HG03442 (cell line): ENCODE measurements at regions not wholly inside any gene's neighbourhood (a gene's known extent, or its start where the extent isn't known, plus 50 kb on each side); places are given as distances from the start of the nearest gene placed in this dataset.
"Not testable (repeated sequence)": the region's sequence is repeated elsewhere in the genome, so short reads cannot be mapped to it uniquely, and the experiment has no call there.

Experiments used
- ATAC-seq: cut with Tn5 transposase; IDR thresholded peaks from one replicate; pipeline ENCODE4 v1.9.1; 2021; ENCODE audit warnings: mild to moderate bottlenecking, moderate library complexity; ENCODE audit not compliant: unreplicated experiment

GRCh38 chr1:224029286-224030025 is 84.5 kb upstream of the FBXO28 start:
- ATAC-seq, result peak; percentile 94

DNA sequence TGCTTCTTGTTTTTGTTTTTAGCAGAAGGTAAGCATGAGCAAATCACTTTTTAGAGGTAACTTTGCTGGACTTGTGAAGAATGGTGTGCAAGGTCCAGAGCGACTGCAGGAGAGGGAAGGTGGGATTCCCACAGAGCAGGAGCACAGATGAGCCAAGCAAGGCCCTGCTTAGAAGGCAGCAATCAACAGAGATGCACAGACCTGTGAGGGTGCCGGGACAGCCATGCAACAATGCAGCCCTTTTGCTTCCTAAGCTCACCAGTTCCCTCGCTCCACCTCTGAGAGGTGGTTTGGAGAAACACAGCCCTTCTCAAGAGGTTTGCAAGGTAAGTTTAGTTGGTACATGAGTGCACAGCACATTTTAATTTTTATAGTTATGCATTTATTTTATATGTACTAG is 85.1 kb upstream of the FBXO28 start:
- not testable (repeated sequence) for ATAC-seq

- ATAC-seq, result not testable (repeated sequence)
These were observed 90.8 kb upstream of the FBXO28 start for GRCh38 chr1:224023122-224023521.

DNA sequence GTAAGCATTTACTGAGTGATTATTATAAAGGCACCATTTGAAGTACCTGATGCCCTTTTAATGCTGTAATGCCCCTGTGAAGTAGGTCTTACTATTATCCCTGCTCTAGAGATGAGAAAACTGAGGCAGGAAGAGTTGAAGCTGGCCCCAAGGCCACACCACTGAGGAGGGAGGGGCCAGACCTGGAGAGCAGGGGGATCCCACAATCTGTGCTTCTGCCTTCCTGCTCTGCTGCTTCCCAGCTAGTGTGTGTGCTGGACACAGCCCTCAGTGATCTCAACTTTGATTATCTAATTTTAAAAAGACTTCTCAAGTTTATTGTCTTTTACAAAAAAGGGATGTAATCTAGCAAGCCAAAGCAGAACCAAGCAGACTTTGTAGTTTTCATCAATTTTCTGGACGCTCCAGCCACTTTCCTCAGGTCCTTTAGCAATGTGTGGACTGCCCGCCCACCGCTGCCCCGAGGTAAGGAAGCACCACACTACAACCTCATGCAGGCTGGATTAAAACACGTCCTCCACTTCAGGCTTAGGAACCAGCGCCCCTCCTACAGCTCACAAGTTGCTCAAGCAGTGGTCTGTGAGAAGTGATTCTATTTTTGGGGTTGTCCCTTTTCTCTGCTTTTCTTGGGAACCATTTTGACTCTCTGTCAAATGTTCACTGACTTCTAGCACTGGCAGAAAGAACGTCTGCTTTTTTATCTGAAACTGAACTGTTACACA is 91.5 kb upstream of the FBXO28 start:
- ATAC-seq, result not testable (repeated sequence)

DNA sequence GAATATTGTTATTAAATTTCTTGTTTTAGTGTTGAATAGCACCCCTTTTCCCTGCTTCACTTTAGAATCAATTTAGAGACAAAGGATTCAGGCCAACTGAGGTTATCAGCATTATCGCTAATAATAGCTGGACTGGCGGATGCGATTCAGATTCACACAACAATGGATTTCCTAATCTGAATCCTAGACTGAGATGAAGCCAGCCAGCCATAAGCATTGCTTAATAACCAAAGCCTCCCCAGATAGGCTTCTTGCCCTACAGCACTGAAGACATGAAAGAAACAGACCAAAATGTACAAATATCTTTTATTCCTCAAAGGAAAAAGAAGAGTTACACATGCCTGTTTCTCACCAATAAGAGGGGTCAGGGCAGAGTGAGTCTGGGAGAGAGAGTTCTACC is 94.0 kb upstream of the FBXO28 start:
- ATAC-seq, result not testable (repeated sequence)

- not testable (repeated sequence) for ATAC-seq
These were observed 98.1 kb upstream of the FBXO28 start for GRCh38 chr1:224015782-224016181.

- ATAC-seq, result no peak
These were observed 99.6 kb upstream of the FBXO28 start for GRCh38 chr1:224014330-224014649.

- ATAC-seq, result not testable (repeated sequence)
These were observed 100.1 kb upstream of the FBXO28 start for GRCh38 chr1:224013626-224014329.

DNA sequence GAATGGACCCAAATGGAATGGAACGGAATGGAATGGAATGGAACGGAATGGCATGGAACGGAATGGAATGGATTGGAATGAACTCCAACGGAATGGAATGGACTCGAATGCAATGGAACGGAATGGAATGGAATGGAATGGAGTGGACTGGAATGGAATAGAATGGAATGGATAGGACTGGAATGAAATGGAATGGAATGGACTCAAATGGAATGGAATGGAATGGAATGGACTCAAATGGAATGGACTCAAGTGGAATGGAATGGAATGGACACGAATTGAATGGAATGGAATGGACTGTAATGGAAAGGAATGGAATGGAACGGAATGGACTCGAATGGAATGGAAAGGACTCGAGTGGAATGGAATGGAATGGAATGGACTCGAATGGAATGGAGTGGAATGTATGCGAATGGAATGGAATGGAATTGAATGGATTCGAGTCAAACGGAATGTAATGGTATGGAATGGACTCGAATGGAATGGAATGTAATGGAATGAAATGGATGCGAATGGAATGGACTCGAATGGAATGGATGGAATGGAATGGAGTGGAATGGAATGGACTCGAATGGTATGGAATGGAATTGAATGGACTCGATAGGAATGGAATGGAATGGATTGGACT is 101.0 kb upstream of the FBXO28 start:
- ATAC-seq, result not testable (repeated sequence)

DNA sequence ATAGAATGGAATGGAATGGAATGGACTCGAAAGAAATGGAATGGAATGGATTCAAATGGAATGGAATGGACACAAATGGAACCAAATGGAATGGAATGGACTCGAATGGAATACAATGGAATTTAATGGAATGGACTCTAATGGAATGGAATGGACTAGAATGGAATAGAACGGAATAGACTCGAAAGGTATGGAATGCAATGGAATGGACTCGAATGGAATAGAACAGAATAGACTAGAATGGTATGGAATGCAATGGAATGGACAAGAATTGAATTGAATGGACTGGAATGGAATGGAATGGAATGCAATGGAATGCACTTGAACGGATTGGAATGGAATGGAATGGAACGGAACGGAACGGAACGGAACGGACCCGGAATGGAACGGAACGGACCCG is 101.7 kb upstream of the FBXO28 start:
- not testable (repeated sequence) for ATAC-seq

DNA sequence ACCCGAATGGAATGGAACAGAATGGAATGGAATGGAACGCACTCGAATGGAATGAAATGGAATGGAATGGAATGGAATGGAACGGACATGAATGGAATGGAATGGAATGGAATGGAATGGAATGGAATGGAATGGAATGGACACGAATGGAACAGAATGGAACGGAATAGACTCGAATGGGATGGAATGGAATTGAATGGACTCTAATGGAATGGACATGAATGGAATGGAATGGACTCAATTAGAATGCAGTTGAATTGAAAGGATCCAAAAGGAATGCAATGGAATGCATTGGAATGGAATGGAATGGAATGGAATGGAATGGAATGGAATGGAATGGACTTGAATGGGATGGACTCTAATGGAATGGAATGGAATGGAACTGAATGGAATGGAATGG is 102.2 kb upstream of the FBXO28 start:
- not testable (repeated sequence) for ATAC-seq

DNA sequence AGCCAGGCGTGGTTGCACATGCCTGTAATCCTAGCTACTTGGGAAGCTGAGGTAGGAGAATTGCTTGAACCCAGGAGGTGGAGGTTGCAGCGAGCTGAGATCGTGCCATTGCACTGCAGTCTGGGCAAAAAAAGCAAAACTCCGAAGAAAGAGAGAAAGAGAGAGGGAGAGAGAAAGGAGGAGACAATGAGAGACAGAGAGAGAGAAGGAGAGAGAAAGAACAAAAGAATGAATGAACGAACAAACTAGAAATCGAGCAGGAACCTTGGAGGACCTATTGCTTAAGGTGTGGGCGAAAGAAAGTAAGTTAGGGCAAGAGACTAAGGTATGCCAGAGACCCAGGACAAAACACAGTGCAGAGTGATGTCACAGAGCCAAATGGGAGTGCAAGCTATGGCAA is 102.8 kb upstream of the FBXO28 start:
- not testable (repeated sequence) for ATAC-seq

DNA sequence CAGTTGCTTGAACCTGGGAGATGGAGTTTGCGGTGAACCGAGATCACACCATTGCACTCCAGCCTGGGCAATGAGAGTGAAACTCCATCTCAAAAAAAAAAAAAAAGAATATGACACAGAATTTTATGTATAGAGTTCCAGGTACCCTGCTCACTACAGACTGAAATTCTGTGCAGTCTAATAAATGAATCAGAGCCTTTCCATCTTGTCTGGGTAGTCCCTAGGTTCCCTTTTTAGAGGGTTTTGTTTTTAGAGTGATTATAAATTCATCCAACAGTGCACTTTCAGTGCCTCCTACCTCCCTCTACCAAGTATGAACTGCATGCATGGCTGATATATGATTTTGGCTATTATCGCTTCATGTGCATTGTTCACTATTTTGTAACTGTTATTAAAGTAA is 107.9 kb upstream of the FBXO28 start:
- ATAC-seq, result not testable (repeated sequence)

DNA sequence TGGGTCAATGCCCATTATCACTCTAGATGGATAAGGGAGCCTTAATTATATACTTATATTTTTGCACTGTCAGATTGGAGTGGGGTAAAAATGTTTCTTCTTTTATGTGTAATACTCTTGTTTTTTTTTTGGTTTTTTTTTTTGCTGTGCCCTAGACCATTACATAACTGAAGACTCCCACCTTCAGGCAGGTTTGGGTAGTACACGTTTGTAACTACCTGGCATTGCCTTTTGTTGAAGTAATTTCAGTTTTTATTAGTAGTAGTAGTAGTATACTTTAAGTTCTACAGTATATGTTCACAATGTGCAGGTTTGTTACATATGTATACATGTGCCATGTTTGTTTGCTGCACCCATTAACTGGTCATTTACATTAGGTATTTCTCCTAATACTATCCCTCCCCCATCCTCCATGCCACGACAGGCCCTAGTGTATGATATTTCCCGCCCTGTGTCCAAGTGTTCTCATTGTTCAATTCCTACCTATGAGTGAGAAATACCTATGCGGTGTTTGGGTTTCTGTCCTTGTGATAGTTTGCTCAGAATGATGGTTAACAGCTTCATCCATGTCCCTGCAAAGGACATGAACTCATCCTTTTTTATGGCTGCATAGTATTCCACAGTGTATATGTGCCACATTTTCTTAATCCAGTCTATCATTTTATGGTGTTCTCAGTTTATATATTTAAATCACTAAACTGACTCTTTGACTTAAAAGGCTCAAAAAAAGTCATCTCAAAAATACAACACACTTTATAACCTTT is 109.2 kb upstream of the FBXO28 start:
- ATAC-seq, result not testable (repeated sequence)

DNA sequence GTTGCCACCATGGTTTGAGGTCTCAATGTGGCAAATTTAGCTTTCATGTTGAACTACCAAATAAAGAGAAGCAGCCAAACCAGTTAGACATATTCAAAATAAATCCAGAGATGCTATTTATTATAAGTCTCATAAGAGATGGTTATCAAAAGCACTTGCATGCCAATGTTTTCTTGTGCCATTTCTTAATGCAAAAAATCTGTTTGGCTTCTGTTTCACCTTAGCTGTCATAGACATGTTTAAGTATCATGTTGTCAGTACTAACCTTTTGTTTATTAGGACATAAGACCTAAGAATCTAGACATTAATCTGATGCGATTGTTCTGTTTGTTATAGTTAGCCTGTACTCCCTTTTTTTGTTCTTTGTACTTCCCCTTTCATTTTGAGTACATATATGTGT is 110.0 kb upstream of the FBXO28 start:
- ATAC-seq, result not testable (repeated sequence)

GRCh38 chr1:224001757-224002156 is 112.2 kb upstream of the FBXO28 start:
- ATAC-seq, result not testable (repeated sequence)

- ATAC-seq, result not testable (repeated sequence)
These were observed 114.2 kb upstream of the FBXO28 start for GRCh38 chr1:223999761-224000160.

DNA sequence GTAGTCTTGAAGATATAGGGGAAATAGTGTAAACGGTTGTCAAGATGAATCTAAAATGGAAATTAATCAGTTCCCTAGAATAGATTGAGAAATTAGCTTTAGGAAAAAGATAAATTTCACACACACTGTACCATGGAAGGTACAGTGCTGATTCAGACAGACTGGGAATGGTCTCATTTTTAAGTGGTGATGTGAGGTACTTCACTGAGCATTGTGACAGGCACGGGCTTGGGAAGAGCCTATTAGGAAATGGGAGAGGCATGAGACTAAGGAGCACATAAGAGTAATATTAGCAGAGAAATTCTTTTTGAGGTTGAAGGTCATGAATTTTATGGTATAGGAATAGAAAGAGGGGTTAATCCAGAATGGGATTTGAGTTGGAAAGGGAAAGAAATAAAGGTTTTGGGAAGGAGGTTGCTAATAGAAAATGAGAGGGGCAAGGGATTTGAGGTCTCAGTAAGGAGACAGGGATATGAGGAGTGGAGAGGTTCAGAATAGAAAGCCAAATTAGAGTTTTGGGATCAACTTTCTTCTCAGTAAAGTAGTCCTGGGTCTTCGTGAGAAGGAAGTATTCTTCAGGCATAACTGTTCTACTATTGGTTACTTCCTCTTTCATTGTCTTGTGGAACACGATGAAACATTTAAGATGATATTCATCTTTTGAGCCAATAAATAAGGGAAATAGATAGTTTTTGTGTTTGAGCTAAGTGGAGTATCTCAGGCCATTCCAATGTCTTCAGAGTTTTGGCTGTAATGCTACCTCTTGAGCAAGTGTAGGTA is 115.0 kb upstream of the FBXO28 start:
- not testable (repeated sequence) for ATAC-seq

GRCh38 chr1:223996376-223996775 is 117.5 kb upstream of the FBXO28 start:
- ATAC-seq, result not testable (repeated sequence)
